ENCODE measurements at regions not wholly inside any gene's neighbourhood (a gene's known extent, or its start where the extent isn't known, plus 50 kb on each side); places are given as distances from the start of the nearest gene placed in this dataset.

DNA sequence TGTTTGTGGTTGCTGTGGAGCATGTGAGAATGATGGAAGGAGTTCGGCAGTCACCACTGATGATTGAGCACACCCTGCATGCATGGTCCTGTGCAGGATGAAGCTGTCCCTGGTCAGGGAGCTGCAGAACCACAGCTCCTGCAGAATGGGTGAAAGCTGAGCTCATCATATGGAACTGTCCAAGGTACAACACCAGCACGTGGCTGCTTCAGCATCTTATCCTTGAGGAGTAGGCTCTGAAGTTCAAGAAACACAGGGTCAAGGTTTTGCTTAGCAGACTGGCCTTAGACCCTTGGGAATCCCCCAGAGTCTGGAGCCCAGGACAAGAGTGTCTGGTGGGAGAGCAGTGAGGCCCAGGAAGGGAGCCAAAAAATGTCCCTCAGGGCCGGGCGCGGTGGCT lies 182.4 kb upstream of the LARGE1 start:
- DNase-seq (no peak), FAIRE-seq (no peak)
- Histone ChIP-seq H3K27ac (ENCODE audit: low read depth in 1 of 3, low read length in 2 of 3) (no peak overlapping the region), H3K4me1 (ENCODE audit: control insufficient read depth in 3 of 3, insufficient read depth in 2 of 3, low read depth in 1 of 3, low read length in 2 of 3) (no peaks in the 10 kb centered on the region), H3K9me3 (ENCODE audit: control insufficient read depth in 2 of 2, insufficient read depth in 1 of 2, low read depth in 1 of 2, low read length in 1 of 2) (no peaks in the 10 kb centered on the region), H3K4me3 (ENCODE audit: low read depth in 1 of 3, low read length in 3 of 3) (no peak overlapping the region), H3K27me3 (ENCODE audit: control insufficient read depth in 3 of 3, insufficient read depth in 3 of 3, low read length in 3 of 3) (peaks cover 0 to under 1% (median 0%) of the 10 kb centered on the region in 3 donors), H3K36me3 (ENCODE audit: control insufficient read depth in 3 of 3, insufficient read depth in 2 of 3, low read depth in 1 of 3, low read length in 3 of 3) (no peaks in the 10 kb centered on the region)
- WGBS, 3 donors, result 70 to 76% (median 74%) methylated on average over 5 of the region's 5 CpGs

DNA sequence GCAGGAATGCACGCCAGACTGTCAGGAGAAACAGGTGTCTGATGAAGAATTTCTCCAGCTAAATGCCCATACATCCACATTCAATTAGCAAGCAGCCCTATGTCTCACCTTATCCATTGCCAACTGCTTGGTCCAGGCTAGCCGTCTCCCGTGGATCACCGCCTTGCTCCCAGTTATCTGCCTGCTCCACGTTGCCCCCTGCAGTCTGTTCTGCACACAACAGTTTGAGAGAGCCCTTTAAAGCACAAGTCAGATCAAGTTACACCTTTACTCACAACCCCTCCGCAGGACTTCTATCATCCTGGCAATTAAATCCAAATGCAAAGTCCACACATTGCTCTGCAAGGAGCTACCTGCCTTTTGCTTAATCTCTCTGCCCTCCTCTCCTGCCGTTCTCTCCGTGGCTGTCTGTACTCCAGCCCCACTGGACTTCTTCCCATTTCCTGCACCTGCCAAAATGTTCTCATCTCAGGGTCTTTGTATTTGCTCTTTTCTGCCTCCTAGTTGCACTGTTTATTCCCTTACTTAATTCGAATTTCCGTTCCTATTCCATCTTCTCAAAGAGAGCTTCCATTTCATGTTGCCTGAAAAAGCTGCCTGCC lies 185.3 kb upstream of the LARGE1 start:
- Histone ChIP-seq H3K27ac (ENCODE audit: low read depth in 1 of 3, low read length in 2 of 3) (no peak overlapping the region), H3K4me1 (ENCODE audit: control insufficient read depth in 3 of 3, insufficient read depth in 2 of 3, low read depth in 1 of 3, low read length in 2 of 3) (no peaks in the 10 kb centered on the region), H3K9me3 (ENCODE audit: control insufficient read depth in 2 of 2, insufficient read depth in 1 of 2, low read depth in 1 of 2, low read length in 1 of 2) (no peaks in the 10 kb centered on the region), H3K36me3 (ENCODE audit: control insufficient read depth in 3 of 3, insufficient read depth in 2 of 3, low read depth in 1 of 3, low read length in 3 of 3) (no peaks in the 10 kb centered on the region), H3K27me3 (ENCODE audit: control insufficient read depth in 3 of 3, insufficient read depth in 3 of 3, low read length in 3 of 3) (no peaks in the 10 kb centered on the region), H3K4me3 (ENCODE audit: low read depth in 1 of 3, low read length in 3 of 3) (no peak overlapping the region)
- DNase-seq (peak; percentile 72 to 88), FAIRE-seq (no peak)
- WGBS, 3 donors, result 3 to 9% (median 6%) methylated on average over 10 of the region's 10 CpGs

DNA sequence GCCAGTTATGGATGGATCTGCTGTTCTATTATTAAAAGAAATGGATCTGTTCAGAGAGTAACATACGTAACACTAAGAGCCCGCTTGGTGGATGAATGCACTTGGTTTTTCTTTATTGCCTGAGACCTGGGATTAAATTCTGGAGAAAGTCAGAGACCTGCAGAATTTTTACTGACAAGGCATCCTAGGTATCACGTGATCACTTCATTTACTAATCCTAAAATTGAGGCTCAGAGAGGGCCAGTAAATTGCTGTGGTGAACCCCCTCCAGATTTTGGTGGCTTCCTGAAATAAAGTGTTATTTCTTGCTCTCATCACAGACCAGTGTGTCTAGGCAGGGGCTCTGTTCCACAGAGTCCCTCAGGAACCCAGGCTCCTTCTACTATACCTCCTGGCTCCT lies 187.9 kb upstream of the LARGE1 start:
- no peaks in the 10 kb centered on the region for H3K36me3 ChIP-seq (ENCODE audit: control insufficient read depth in 3 of 3, insufficient read depth in 2 of 3, low read depth in 1 of 3, low read length in 3 of 3)
- DNase-seq (no peak), FAIRE-seq (no peak)
- 86 to 91% (median 89%) methylated on average over 3 of the region's 3 CpGs for WGBS, 3 donors
- no peak overlapping the region for H3K4me3 ChIP-seq (ENCODE audit: low read depth in 1 of 3, low read length in 3 of 3)
- no peaks in the 10 kb centered on the region for H3K9me3 ChIP-seq (ENCODE audit: control insufficient read depth in 2 of 2, insufficient read depth in 1 of 2, low read depth in 1 of 2, low read length in 1 of 2)
- no peak overlapping the region for H3K27ac ChIP-seq (ENCODE audit: low read depth in 1 of 3, low read length in 2 of 3)
- H3K4me1 ChIP-seq (ENCODE audit: control insufficient read depth in 3 of 3, insufficient read depth in 2 of 3, low read depth in 1 of 3, low read length in 2 of 3), result no peaks in the 10 kb centered on the region
- H3K27me3 ChIP-seq (ENCODE audit: control insufficient read depth in 3 of 3, insufficient read depth in 3 of 3, low read length in 3 of 3), result no peaks in the 10 kb centered on the region

DNA sequence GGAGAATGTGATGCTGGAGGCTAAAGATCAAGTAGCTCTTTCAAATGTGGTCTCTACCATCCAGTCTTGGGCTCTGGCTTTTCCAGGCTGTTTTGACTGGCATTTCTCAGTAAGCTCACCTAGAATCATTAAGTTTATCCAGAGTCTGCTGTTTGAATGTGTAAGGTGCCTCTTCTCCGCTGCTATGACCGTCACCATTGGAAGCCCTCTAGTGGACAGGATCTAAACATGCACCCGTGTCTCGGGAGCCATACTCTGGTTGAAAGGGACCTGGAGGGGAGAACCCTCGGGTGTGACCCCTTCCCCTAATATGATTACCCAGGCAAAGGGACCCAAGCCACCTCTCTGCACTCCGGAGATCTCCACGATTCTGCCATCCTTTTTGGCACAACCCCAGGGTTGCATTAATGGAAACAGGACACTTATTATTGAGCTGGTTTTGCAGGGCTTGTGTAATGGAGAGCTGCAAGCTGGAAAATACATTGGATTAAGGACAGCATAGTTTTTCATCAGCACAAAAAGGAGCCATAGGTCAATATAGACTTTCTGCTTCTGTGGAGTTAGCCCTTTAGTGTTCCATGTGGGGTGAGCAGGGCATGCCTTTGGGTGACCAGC lies 191.0 kb upstream of the LARGE1 start:
- no peak overlapping the region for H3K4me3 ChIP-seq (ENCODE audit: low read depth in 1 of 3, low read length in 3 of 3)
- no peak overlapping the region for H3K27ac ChIP-seq (ENCODE audit: low read depth in 1 of 3, low read length in 2 of 3)
- H3K36me3 ChIP-seq (ENCODE audit: control insufficient read depth in 3 of 3, insufficient read depth in 2 of 3, low read depth in 1 of 3, low read length in 3 of 3), result no peaks in the 10 kb centered on the region
- H3K9me3 ChIP-seq (ENCODE audit: control insufficient read depth in 2 of 2, insufficient read depth in 1 of 2, low read depth in 1 of 2, low read length in 1 of 2), result no peaks in the 10 kb centered on the region
- H3K4me1 ChIP-seq (ENCODE audit: control insufficient read depth in 3 of 3, insufficient read depth in 2 of 3, low read depth in 1 of 3, low read length in 2 of 3), result peaks cover 0 to 7% (median 0%) of the 10 kb centered on the region in 3 donors
- WGBS, 3 donors, result 8 to 12% (median 10%) methylated on average over 7 of the region's 7 CpGs
- DNase-seq (peak; percentile 46 to 57), FAIRE-seq (no peak)
- no peaks in the 10 kb centered on the region for H3K27me3 ChIP-seq (ENCODE audit: control insufficient read depth in 3 of 3, insufficient read depth in 3 of 3, low read length in 3 of 3)

DNA sequence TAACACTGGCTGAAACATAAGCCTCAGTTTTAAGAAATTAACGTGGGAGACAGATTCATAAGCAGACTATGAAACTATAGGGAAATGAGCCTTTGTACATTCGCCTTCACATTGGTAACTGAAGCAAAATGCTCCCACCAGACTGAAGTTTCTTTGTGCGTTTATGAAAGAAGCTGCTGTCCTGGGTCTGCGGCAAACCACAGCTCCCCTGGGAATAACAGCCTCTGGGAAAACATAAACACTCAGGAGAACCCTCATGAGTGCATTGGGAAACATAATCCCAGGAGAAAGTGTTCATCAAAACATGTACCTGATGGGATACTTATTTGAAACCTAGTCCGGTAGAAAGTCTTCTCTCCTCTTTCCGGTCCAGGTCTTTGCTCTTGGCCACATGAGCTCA lies 193.1 kb upstream of the LARGE1 start:
- no peak for DNase-seq
- H3K27me3 ChIP-seq (ENCODE audit: control insufficient read depth in 3 of 3, insufficient read depth in 3 of 3, low read length in 3 of 3), result no peaks in the 10 kb centered on the region
- peaks cover 0 to 7% (median 0%) of the 10 kb centered on the region in 3 donors for H3K4me1 ChIP-seq (ENCODE audit: control insufficient read depth in 3 of 3, insufficient read depth in 2 of 3, low read depth in 1 of 3, low read length in 2 of 3)
- no peak for FAIRE-seq
- H3K36me3 ChIP-seq (ENCODE audit: control insufficient read depth in 3 of 3, insufficient read depth in 2 of 3, low read depth in 1 of 3, low read length in 3 of 3), result no peaks in the 10 kb centered on the region
- 80 to 90% (median 85%) methylated on average over 6 of the region's 6 CpGs for WGBS, 3 donors
- no peak overlapping the region for H3K27ac ChIP-seq (ENCODE audit: low read depth in 1 of 3, low read length in 2 of 3)
- H3K4me3 ChIP-seq (ENCODE audit: low read depth in 1 of 3, low read length in 3 of 3), result no peak overlapping the region
- no peaks in the 10 kb centered on the region for H3K9me3 ChIP-seq (ENCODE audit: control insufficient read depth in 2 of 2, insufficient read depth in 1 of 2, low read depth in 1 of 2, low read length in 1 of 2)

DNA sequence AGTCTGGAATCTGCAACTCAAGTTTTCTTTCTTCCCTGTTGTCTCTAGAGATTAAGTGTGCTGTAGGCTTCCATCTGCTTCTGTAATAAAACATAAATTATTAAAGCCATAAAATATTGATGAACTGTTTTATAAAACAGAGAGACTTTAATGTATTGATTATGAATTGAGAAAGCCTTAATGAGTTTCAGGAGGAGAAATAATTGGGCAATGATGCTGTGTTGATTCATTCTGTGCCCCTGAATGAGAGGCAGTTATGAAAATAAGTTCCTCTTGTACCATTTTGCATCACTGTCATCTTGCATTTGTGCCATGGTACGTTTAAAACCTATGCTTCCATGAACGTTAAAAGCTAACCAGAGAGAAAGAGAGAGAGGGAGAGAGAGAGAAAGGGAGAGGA lies 194.1 kb upstream of the LARGE1 start:
- Histone ChIP-seq H3K4me3 (ENCODE audit: low read depth in 1 of 3, low read length in 3 of 3) (no peak overlapping the region), H3K9me3 (ENCODE audit: control insufficient read depth in 2 of 2, insufficient read depth in 1 of 2, low read depth in 1 of 2, low read length in 1 of 2) (no peaks in the 10 kb centered on the region), H3K4me1 (ENCODE audit: control insufficient read depth in 3 of 3, insufficient read depth in 2 of 3, low read depth in 1 of 3, low read length in 2 of 3) (peaks cover 0 to 7% (median 0%) of the 10 kb centered on the region in 3 donors), H3K36me3 (ENCODE audit: control insufficient read depth in 3 of 3, insufficient read depth in 2 of 3, low read depth in 1 of 3, low read length in 3 of 3) (no peaks in the 10 kb centered on the region), H3K27ac (ENCODE audit: low read depth in 1 of 3, low read length in 2 of 3) (no peak overlapping the region), H3K27me3 (ENCODE audit: control insufficient read depth in 3 of 3, insufficient read depth in 3 of 3, low read length in 3 of 3) (no peaks in the 10 kb centered on the region)
- DNase-seq (no peak), FAIRE-seq (no peak)
- 29 to 54% (median 36%) methylated on average over 2 of the region's 2 CpGs for WGBS, 3 donors

DNA sequence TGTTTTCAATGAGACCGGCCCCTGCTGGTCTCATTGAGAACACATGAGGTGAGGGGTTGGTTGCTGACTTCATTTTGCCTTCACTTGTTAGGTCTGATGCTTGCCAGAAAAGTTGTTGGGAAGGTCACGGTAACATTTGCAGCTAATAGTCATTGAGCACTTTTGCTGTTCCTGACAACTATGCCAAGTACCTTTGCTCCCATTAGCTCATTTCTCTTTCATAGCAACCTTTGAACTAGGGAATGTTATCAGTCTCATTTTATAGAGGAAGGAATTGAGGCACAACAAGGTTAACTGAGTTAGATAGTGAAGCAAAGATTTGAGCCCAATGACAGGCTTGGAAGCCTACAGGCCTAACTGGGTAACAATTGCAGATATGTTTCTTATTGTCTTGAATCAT lies 195.4 kb upstream of the LARGE1 start:
- Histone ChIP-seq H3K36me3 (ENCODE audit: control insufficient read depth in 3 of 3, insufficient read depth in 2 of 3, low read depth in 1 of 3, low read length in 3 of 3) (no peaks in the 10 kb centered on the region), H3K4me1 (ENCODE audit: control insufficient read depth in 3 of 3, insufficient read depth in 2 of 3, low read depth in 1 of 3, low read length in 2 of 3) (peaks cover 0 to 7% (median 0%) of the 10 kb centered on the region in 3 donors), H3K27me3 (ENCODE audit: control insufficient read depth in 3 of 3, insufficient read depth in 3 of 3, low read length in 3 of 3) (no peaks in the 10 kb centered on the region), H3K4me3 (ENCODE audit: low read depth in 1 of 3, low read length in 3 of 3) (no peak overlapping the region), H3K27ac (ENCODE audit: low read depth in 1 of 3, low read length in 2 of 3) (peak overlapping the region; percentile 69 to 89 (median 82)), H3K9me3 (ENCODE audit: control insufficient read depth in 2 of 2, insufficient read depth in 1 of 2, low read depth in 1 of 2, low read length in 1 of 2) (no peaks in the 10 kb centered on the region)
- no peak for FAIRE-seq
- peak; percentile 77 to 97 for DNase-seq
- 13 to 55% (median 47%) methylated on average over 2 of the region's 2 CpGs for WGBS, 3 donors

DNA sequence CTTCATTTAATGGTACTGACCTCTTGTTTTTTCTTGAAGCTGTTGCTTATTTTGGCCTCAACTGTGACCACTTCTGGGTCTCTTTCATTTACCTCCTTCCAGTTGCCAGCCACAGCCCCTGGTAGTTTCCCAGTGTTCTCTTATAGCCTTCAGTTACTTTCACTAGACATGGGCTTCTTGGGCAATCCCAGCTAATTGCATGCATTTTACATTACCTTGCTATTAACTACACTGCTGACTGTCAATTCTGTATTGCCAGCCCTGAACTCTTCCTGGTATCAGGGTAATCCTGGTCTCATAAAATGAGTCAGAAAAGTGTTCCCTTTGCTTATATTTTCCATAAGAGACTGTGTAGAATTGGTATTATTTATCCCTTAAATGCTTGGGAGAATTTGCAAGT lies 195.8 kb upstream of the LARGE1 start:
- peak; percentile 80 to 89 for DNase-seq
- H3K27ac ChIP-seq (ENCODE audit: low read depth in 1 of 3, low read length in 2 of 3), result peak overlapping the region; percentile 65 to 89 (median 69)
- H3K4me3 ChIP-seq (ENCODE audit: low read depth in 1 of 3, low read length in 3 of 3), result no peak overlapping the region
- H3K4me1 ChIP-seq (ENCODE audit: control insufficient read depth in 3 of 3, insufficient read depth in 2 of 3, low read depth in 1 of 3, low read length in 2 of 3), result peaks cover 0 to 7% (median 0%) of the 10 kb centered on the region in 3 donors
- FAIRE-seq, result no peak
- no peaks in the 10 kb centered on the region for H3K9me3 ChIP-seq (ENCODE audit: control insufficient read depth in 2 of 2, insufficient read depth in 1 of 2, low read depth in 1 of 2, low read length in 1 of 2)
- H3K27me3 ChIP-seq (ENCODE audit: control insufficient read depth in 3 of 3, insufficient read depth in 3 of 3, low read length in 3 of 3), result no peaks in the 10 kb centered on the region
- H3K36me3 ChIP-seq (ENCODE audit: control insufficient read depth in 3 of 3, insufficient read depth in 2 of 3, low read depth in 1 of 3, low read length in 3 of 3), result no peaks in the 10 kb centered on the region

DNA sequence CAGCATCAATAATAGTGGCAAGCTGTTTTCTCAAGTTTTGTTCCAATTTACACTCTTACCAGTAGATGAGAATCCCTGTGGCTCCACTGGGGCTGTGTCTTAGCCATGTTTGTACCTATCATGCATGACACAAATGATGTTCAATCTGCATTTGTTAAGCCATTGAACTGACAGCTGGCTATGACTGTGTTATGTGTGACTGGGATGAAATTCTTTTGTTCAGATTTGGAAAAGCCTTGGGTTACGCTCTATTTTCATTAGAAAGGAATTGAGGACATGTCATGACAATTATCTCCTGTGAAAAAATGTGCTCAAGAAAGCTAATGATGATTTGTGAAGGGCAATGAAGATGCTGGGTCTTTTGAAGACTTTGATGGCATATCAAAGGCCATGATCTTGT lies 201.8 kb upstream of the LARGE1 start:
- Histone ChIP-seq H3K27me3 (ENCODE audit: control insufficient read depth in 3 of 3, insufficient read depth in 3 of 3, low read length in 3 of 3) (no peaks in the 10 kb centered on the region), H3K27ac (ENCODE audit: low read depth in 1 of 3, low read length in 2 of 3) (no peak overlapping the region), H3K4me3 (ENCODE audit: low read depth in 1 of 3, low read length in 3 of 3) (no peak overlapping the region), H3K9me3 (ENCODE audit: control insufficient read depth in 2 of 2, insufficient read depth in 1 of 2, low read depth in 1 of 2, low read length in 1 of 2) (no peaks in the 10 kb centered on the region), H3K4me1 (ENCODE audit: control insufficient read depth in 3 of 3, insufficient read depth in 2 of 3, low read depth in 1 of 3, low read length in 2 of 3) (no peaks in the 10 kb centered on the region), H3K36me3 (ENCODE audit: control insufficient read depth in 3 of 3, insufficient read depth in 2 of 3, low read depth in 1 of 3, low read length in 3 of 3) (no peaks in the 10 kb centered on the region)
- DNase-seq (no peak), FAIRE-seq (no peak)
- 81 to 89% (median 85%) methylated on average over 1 of the region's 1 CpG for WGBS, 3 donors
